Hepatocyte (in vitro differentiated cells): ENCODE measurements at regions not wholly inside any gene's neighbourhood (a gene's known extent, or its start where the extent isn't known, plus 50 kb on each side); places are given as distances from the start of the nearest gene placed in this dataset.

ENCODE experiments used
- EZH2phosphoT487 ChIP-seq: fragments of 200-600 bp; sonication (generic); IDR thresholded peaks from one replicate; pipeline ENCODE4 v1.6.1; 2018; ENCODE audit warnings: antibody characterized with exemption, mild to moderate bottlenecking, low read depth, moderate library complexity; ENCODE audit not compliant: unreplicated experiment, severe bottlenecking
- TF ChIP-seq, protein P1 (sequence below): fragments of 200-600 bp; sonication (generic); IDR thresholded peaks from 2 replicates; pipeline ENCODE4 v1.5.1; 2016; ENCODE audit warnings: antibody characterized with exemption, mild to moderate bottlenecking; ENCODE audit not compliant: poor library complexity

DNA sequence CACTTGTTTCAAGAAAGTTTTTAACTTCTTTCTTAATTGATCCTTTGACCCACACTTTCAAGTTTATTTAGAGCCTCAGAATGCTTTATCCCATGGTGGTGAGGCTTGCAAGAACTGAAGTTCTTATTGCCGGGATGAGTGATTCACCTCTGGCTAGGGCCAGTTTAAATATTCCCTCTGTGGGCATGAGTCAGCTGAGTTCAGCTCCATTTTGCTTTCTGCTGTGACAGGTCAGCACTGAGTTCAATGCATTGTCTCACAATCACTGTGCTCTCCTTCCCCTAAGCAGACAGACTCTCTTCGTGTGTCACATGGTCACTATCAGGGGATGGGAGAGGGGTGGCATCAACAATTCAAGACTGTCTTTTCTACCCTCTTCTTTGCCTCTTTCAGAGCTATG, 514.6 kb upstream of the FBXO33 start:
- TF ChIP-seq, protein P1, sequence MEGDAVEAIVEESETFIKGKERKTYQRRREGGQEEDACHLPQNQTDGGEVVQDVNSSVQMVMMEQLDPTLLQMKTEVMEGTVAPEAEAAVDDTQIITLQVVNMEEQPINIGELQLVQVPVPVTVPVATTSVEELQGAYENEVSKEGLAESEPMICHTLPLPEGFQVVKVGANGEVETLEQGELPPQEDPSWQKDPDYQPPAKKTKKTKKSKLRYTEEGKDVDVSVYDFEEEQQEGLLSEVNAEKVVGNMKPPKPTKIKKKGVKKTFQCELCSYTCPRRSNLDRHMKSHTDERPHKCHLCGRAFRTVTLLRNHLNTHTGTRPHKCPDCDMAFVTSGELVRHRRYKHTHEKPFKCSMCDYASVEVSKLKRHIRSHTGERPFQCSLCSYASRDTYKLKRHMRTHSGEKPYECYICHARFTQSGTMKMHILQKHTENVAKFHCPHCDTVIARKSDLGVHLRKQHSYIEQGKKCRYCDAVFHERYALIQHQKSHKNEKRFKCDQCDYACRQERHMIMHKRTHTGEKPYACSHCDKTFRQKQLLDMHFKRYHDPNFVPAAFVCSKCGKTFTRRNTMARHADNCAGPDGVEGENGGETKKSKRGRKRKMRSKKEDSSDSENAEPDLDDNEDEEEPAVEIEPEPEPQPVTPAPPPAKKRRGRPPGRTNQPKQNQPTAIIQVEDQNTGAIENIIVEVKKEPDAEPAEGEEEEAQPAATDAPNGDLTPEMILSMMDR = no peak
- TF ChIP-seq EZH2phosphoT487 = no peak
